ENCODE measurements at regions not wholly inside any gene's neighbourhood (a gene's known extent, or its start where the extent isn't known, plus 50 kb on each side); places are given as distances from the start of the nearest gene placed in this dataset.
"Not testable (repeated sequence)": the region's sequence is repeated elsewhere in the genome, so short reads cannot be mapped to it uniquely, and the experiment has no call there.

GRCh38 chr6:4472969-4473642, 303.1 kb upstream of the CDYL start:
- H3K27ac ChIP-seq = no peak overlapping the region
- 34 to 40% methylated on average over 6 of the region's 6 CpGs for WGBS, 2 donors
- H3K27me3 ChIP-seq = no peaks in the 10 kb centered on the region
- H3K4me3 ChIP-seq = no peak overlapping the region
- TF ChIP-seq POLR2A (IDR thresholded peaks at IDR 0.05) = no peak
- TF ChIP-seq, protein P1, sequence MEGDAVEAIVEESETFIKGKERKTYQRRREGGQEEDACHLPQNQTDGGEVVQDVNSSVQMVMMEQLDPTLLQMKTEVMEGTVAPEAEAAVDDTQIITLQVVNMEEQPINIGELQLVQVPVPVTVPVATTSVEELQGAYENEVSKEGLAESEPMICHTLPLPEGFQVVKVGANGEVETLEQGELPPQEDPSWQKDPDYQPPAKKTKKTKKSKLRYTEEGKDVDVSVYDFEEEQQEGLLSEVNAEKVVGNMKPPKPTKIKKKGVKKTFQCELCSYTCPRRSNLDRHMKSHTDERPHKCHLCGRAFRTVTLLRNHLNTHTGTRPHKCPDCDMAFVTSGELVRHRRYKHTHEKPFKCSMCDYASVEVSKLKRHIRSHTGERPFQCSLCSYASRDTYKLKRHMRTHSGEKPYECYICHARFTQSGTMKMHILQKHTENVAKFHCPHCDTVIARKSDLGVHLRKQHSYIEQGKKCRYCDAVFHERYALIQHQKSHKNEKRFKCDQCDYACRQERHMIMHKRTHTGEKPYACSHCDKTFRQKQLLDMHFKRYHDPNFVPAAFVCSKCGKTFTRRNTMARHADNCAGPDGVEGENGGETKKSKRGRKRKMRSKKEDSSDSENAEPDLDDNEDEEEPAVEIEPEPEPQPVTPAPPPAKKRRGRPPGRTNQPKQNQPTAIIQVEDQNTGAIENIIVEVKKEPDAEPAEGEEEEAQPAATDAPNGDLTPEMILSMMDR (IDR thresholded peaks at IDR 0.05) = no peak
- DNase-seq = no peak
- H3K4me1 ChIP-seq = no peaks in the 10 kb centered on the region
- H3K36me3 ChIP-seq (replicated peaks in 1 of 2; ENCODE audit: insufficient read depth in 1 of 2, low read depth in 2 of 2) = no peaks in the 10 kb centered on the region
- ATAC-seq = no peak
- intact Hi-C loops (cut with DNase I) = no loop called here
- peaks cover 0 to 9% (median 0%) of the 10 kb centered on the region in 3 donors for H3K9me3 ChIP-seq

GRCh38 chr6:4472222-4472621, 304.0 kb upstream of the CDYL start:
- no peak overlapping the region for H3K4me3 ChIP-seq
- H3K27me3 ChIP-seq = no peaks in the 10 kb centered on the region
- no peaks in the 10 kb centered on the region for H3K36me3 ChIP-seq (replicated peaks in 1 of 2; ENCODE audit: insufficient read depth in 1 of 2, low read depth in 2 of 2)
- DNase-seq = no peak
- no peak for ATAC-seq
- WGBS, 2 donors = 90 to 93% methylated on average over 3 of the region's 3 CpGs
- no peaks in the 10 kb centered on the region for H3K4me1 ChIP-seq
- no peak for TF ChIP-seq POLR2A (IDR thresholded peaks at IDR 0.05)
- TF ChIP-seq, protein P1 (IDR thresholded peaks at IDR 0.05) = no peak
- H3K9me3 ChIP-seq = peaks cover 0 to 9% (median 0%) of the 10 kb centered on the region in 3 donors
- H3K27ac ChIP-seq = no peak overlapping the region
- intact Hi-C loops (cut with DNase I) = no loop called here

GRCh38 chr6:4471515-4471914, 304.7 kb upstream of the CDYL start:
- not testable (repeated sequence) for H3K27me3 ChIP-seq

DNA sequence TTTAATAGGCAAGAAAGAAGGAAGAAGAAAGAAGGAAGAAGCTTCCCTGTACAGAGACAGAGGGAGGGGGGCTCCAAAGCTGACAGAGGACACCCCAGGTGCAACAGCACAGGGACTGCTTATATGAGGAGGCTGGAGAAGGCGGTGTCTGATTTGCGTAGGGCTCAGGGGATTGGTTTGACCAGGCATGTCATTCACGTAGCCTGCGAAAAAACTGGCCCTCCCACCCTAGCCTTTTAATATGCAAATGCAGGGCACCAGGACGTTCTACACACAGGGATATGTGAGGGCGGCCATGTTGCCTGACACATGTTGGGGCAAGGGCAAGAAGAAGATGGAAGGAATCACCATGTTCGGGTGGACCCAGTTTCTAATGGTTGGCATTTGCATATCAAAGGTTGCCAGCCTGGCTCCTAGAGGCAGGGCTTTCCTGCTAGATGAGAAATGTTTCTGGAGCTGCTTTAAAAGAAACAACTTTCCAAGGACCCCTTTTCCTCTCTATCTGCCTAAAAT, 305.4 kb upstream of the CDYL start:
- DNase-seq (no peak), ATAC-seq (no peak)
- TF ChIP-seq POLR2A (IDR thresholded peaks at IDR 0.05) = no peak
- Histone ChIP-seq H3K4me3 (no peak overlapping the region), H3K27me3 (no peaks in the 10 kb centered on the region), H3K27ac (no peak overlapping the region), H3K9me3 (peaks cover 0 to 9% (median 0%) of the 10 kb centered on the region in 3 donors), H3K4me1 (no peaks in the 10 kb centered on the region), H3K36me3 (replicated peaks in 1 of 2; ENCODE audit: insufficient read depth in 1 of 2, low read depth in 2 of 2) (no peaks in the 10 kb centered on the region)
- intact Hi-C loops (cut with DNase I) = no loop called here
- 60 to 73% methylated on average over 7 of the region's 7 CpGs for WGBS, 2 donors

More at GRCh38 chr6:4471515-4471914, 304.7 kb upstream of the CDYL start:
- ATAC-seq; H3K4me3 ChIP-seq; H3K4me1 ChIP-seq; H3K36me3 ChIP-seq (replicated peaks in 1 of 2; ENCODE audit: insufficient read depth in 1 of 2, low read depth in 2 of 2); H3K9me3 ChIP-seq; DNase-seq; intact Hi-C loops (cut with DNase I); H3K27ac ChIP-seq: not testable (repeated sequence)
- 85 to 90% methylated on average over 4 of the region's 4 CpGs for WGBS, 2 donors

- WGBS, 2 donors = 67 to 69% methylated on average over 9 of the region's 9 CpGs
- H3K27ac ChIP-seq = no peak overlapping the region
- H3K36me3 ChIP-seq (replicated peaks in 1 of 2; ENCODE audit: insufficient read depth in 1 of 2, low read depth in 2 of 2) = no peaks in the 10 kb centered on the region
- intact Hi-C loops (cut with DNase I) = no loop called here
- TF ChIP-seq POLR2A (IDR thresholded peaks at IDR 0.05) = no peak
- TF ChIP-seq, protein P1 (IDR thresholded peaks at IDR 0.05) = no peak
- H3K27me3 ChIP-seq = no peaks in the 10 kb centered on the region
- ATAC-seq (no peak), DNase-seq (no peak)
- no peak overlapping the region for H3K4me3 ChIP-seq
- H3K9me3 ChIP-seq = peaks cover 0 to 2% (median 0%) of the 10 kb centered on the region in 3 donors
- H3K4me1 ChIP-seq = no peaks in the 10 kb centered on the region
These were observed 309.3 kb upstream of the CDYL start for GRCh38 chr6:4466769-4467480.

Data from body of pancreas (tissue), 4 donors.